ENCODE measurements at regions not wholly inside any gene's neighbourhood (a gene's known extent, or its start where the extent isn't known, plus 50 kb on each side); places are given as distances from the start of the nearest gene placed in this dataset.

GRCh38 chr9:107632661-107633060 is 143.1 kb upstream of the KLF4 start:
- TF ChIP-seq CTCF (IDR thresholded peaks at IDR 0.05; ENCODE audit: insufficient read depth in 1 of 2, low read depth in 1 of 2, low read length in 1 of 2, severe bottlenecking in 1 of 2, unreplicated experiment in 1 of 2): no peak
- H3K4me3 Mint-ChIP-seq (ENCODE audit: unreplicated experiment): no peak overlapping the region
- intact Hi-C loops (cut with micrococcal nuclease; ENCODE audit: unreplicated experiment): no loop called here
- DNase-seq: no peak
- Histone ChIP-seq H3K4me1 (no peaks in the 10 kb centered on the region), H3K4me3 (ENCODE audit: low read depth, low read length) (no peak overlapping the region), H3K9me3 (no peaks in the 10 kb centered on the region), H3K27me3 (replicated peaks; ENCODE audit: control insufficient read depth, insufficient read depth, low read length) (no peaks in the 10 kb centered on the region), H3K36me3 (ENCODE audit: control insufficient read depth, insufficient read depth, low read length) (no peaks in the 10 kb centered on the region)
- POLR2A ChIA-PET: no interaction called here
- peaks cover 27% of the 10 kb centered on the region for H3K4me1 Mint-ChIP-seq (ENCODE audit: low read depth, unreplicated experiment)
- no TSS peak for BruUV-seq (replicated peaks)
- H3K27ac Mint-ChIP-seq (ENCODE audit: unreplicated experiment): peak overlapping the region; percentile 36
- peaks cover 6% of the 10 kb centered on the region for H3K36me3 Mint-ChIP-seq (ENCODE audit: insufficient read depth, unreplicated experiment)
- no peaks in the 10 kb centered on the region for H3K27me3 Mint-ChIP-seq (ENCODE audit: insufficient read depth, unreplicated experiment)
- H3K9me3 Mint-ChIP-seq (ENCODE audit: unreplicated experiment): no peaks in the 10 kb centered on the region
- CTCF ChIA-PET: no interaction called here

- intact Hi-C loops (cut with micrococcal nuclease; ENCODE audit: unreplicated experiment): no loop called here
- POLR2A ChIA-PET: no interaction called here
- Histone ChIP-seq H3K9me3 (no peaks in the 10 kb centered on the region), H3K4me1 (no peaks in the 10 kb centered on the region), H3K36me3 (ENCODE audit: control insufficient read depth, insufficient read depth, low read length) (no peaks in the 10 kb centered on the region), H3K4me3 (ENCODE audit: low read depth, low read length) (no peak overlapping the region), H3K27me3 (replicated peaks; ENCODE audit: control insufficient read depth, insufficient read depth, low read length) (no peaks in the 10 kb centered on the region)
- CTCF ChIA-PET: no interaction called here
- Mint-ChIP-seq H3K4me3 (ENCODE audit: unreplicated experiment) (no peak overlapping the region), H3K36me3 (ENCODE audit: insufficient read depth, unreplicated experiment) (peaks cover 6% of the 10 kb centered on the region), H3K4me1 (ENCODE audit: low read depth, unreplicated experiment) (peaks cover 27% of the 10 kb centered on the region), H3K9me3 (ENCODE audit: unreplicated experiment) (no peaks in the 10 kb centered on the region), H3K27me3 (ENCODE audit: insufficient read depth, unreplicated experiment) (no peaks in the 10 kb centered on the region), H3K27ac (ENCODE audit: unreplicated experiment) (peak overlapping the region; percentile 36)
- BruUV-seq (replicated peaks): no TSS peak
- TF ChIP-seq CTCF (IDR thresholded peaks at IDR 0.05; ENCODE audit: insufficient read depth in 1 of 2, low read depth in 1 of 2, low read length in 1 of 2, severe bottlenecking in 1 of 2, unreplicated experiment in 1 of 2): no peak
- no peak for DNase-seq
These were observed 142.6 kb upstream of the KLF4 start for GRCh38 chr9:107632216-107632615.

- Mint-ChIP-seq H3K9me3 (ENCODE audit: unreplicated experiment) (no peaks in the 10 kb centered on the region), H3K27ac (ENCODE audit: unreplicated experiment) (no peak overlapping the region), H3K27me3 (ENCODE audit: insufficient read depth, unreplicated experiment) (no peaks in the 10 kb centered on the region), H3K36me3 (ENCODE audit: insufficient read depth, unreplicated experiment) (peaks cover 6% of the 10 kb centered on the region), H3K4me3 (ENCODE audit: unreplicated experiment) (no peak overlapping the region), H3K4me1 (ENCODE audit: low read depth, unreplicated experiment) (peaks cover 27% of the 10 kb centered on the region)
- intact Hi-C loops (cut with micrococcal nuclease; ENCODE audit: unreplicated experiment): no loop called here
- H3K27me3 ChIP-seq (replicated peaks; ENCODE audit: control insufficient read depth, insufficient read depth, low read length): no peaks in the 10 kb centered on the region
- H3K4me3 ChIP-seq (ENCODE audit: low read depth, low read length): no peak overlapping the region
- ChIA-PET CTCF (interaction anchor here (0.6 kb wide), 1 partner anchor 17 kb away, joined by 3 read pairs; no protein-coding TSS in a partner anchor), POLR2A (interaction anchor here (0.5 to 0.6 kb wide), 2 partner anchors 9 to 594 kb away, joined by 4 to 5 read pairs; no protein-coding TSS in a partner anchor)
- DNase-seq: no peak
- H3K4me1 ChIP-seq: no peaks in the 10 kb centered on the region
- no peak for TF ChIP-seq CTCF (IDR thresholded peaks at IDR 0.05; ENCODE audit: insufficient read depth in 1 of 2, low read depth in 1 of 2, low read length in 1 of 2, severe bottlenecking in 1 of 2, unreplicated experiment in 1 of 2)
- BruUV-seq (replicated peaks): no TSS peak
- H3K36me3 ChIP-seq (ENCODE audit: control insufficient read depth, insufficient read depth, low read length): no peaks in the 10 kb centered on the region
- no peaks in the 10 kb centered on the region for H3K9me3 ChIP-seq
These were observed 142.2 kb upstream of the KLF4 start for GRCh38 chr9:107631788-107632187.

All from Caco-2 (cell line).